Prostate gland (tissue), 2 donors: ENCODE measurements at regions not wholly inside any gene's neighbourhood (a gene's known extent, or its start where the extent isn't known, plus 50 kb on each side); places are given as distances from the start of the nearest gene placed in this dataset.

Source experiments
- POLR2A ChIP-seq: fragments of 450-650 bp; IDR thresholded peaks from one replicate; pipeline ENCODE4 v1.6.1; 2016; ENCODE audit warnings: antibody characterized with exemption, mild to moderate bottlenecking
- POLR2AphosphoS5 ChIP-seq: sonication (generic); formaldehyde crosslinking; IDR thresholded peaks from one replicate; pipeline ENCODE4 v1.6.1; 2017; ENCODE audit warnings: antibody characterized with exemption
- TF ChIP-seq, protein P1 (sequence below), 4 experiments: fragments of 200-600 bp in 2 of 4; fragments of 450-650 bp in 2 of 4; sonication (generic) in 2 of 4; IDR thresholded peaks; 1 replicate in 3 of 4; 2 replicates in 1 of 4; pipeline ENCODE4 v1.5.1; 2016 to 2019; ENCODE audit warnings: antibody characterized with exemption in 4 of 4, mild to moderate bottlenecking in 2 of 4, moderate library complexity in 2 of 4

DNA sequence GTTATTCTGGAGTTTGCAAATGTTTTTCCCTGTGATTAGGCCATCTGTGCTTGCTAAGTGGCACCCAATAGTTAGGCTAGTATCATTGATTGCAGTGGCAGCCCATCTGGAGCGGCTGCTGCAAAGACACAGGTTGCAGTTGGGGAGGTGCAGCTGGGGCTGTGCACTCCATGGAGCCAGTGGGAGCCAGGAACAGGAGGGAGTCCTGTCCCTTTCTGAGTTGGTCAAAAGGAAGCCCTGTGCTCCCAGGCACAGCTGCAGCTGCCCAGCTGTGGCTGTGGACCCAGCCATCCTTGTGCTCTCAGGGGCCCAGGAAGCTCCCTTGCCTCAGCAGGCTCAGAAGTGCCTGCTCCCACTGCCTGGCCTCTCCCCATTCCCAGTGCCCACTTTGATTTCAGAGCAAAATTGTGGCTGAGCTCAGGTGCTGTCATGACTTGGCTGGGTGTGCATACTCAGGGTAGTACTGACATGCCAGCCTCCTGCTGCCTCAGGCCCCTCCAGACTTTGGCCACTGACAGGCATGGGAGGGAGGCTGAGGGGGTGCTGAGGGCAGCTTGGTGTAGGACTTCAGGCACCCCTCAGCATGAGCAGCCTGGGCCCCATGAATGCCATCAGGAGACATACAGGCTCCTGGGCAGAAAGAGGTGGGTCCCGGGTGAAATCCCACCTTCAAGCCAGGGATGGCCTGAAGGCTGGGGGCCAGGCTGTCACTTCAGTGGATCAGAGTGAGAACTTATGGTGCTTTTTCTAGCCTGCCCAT is 270.6 kb downstream of the PCDH20 start:
- TF ChIP-seq, protein P1, sequence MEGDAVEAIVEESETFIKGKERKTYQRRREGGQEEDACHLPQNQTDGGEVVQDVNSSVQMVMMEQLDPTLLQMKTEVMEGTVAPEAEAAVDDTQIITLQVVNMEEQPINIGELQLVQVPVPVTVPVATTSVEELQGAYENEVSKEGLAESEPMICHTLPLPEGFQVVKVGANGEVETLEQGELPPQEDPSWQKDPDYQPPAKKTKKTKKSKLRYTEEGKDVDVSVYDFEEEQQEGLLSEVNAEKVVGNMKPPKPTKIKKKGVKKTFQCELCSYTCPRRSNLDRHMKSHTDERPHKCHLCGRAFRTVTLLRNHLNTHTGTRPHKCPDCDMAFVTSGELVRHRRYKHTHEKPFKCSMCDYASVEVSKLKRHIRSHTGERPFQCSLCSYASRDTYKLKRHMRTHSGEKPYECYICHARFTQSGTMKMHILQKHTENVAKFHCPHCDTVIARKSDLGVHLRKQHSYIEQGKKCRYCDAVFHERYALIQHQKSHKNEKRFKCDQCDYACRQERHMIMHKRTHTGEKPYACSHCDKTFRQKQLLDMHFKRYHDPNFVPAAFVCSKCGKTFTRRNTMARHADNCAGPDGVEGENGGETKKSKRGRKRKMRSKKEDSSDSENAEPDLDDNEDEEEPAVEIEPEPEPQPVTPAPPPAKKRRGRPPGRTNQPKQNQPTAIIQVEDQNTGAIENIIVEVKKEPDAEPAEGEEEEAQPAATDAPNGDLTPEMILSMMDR (IDR thresholded peaks at IDR 0.05) = no peak
- TF ChIP-seq POLR2AphosphoS5 = no peak
- no peak for TF ChIP-seq POLR2A
